Right atrium auricular region (tissue), 2 donors: ENCODE measurements at regions not wholly inside any gene's neighbourhood (a gene's known extent, or its start where the extent isn't known, plus 50 kb on each side); places are given as distances from the start of the nearest gene placed in this dataset.

ENCODE experiments used
- DNase-seq: peaks from one replicate; pipeline ENCODE4 v3.0.0-alpha.2; 2019; ENCODE audit warnings: low spot score
- H3K27ac ChIP-seq, 2 donors: fragments of 200-600 bp; sonication (generic); 1 replicate in 1 of 2; 2 replicates in 1 of 2; pipeline ENCODE4 v1.5.1; 2016 to 2019
- H3K27me3 ChIP-seq, 2 donors: fragments of 200-600 bp; sonication (generic); one replicate each; pipeline versions ENCODE4 v1.5.1 to v1.6.0; 2017 to 2019
- H3K36me3 ChIP-seq: fragments of 200-600 bp; sonication (generic); one replicate; pipeline ENCODE4 v1.5.1; 2016
- H3K4me1 ChIP-seq, 2 donors: fragments of 200-600 bp; sonication (generic); one replicate each; pipeline versions ENCODE4 v1.5.1 to v1.6.0; 2017 to 2019
- H3K4me3 ChIP-seq, 2 donors: fragments of 200-600 bp; sonication (generic); 1 replicate in 1 of 2; 2 replicates in 1 of 2; pipeline ENCODE4 v1.5.1; 2017 to 2019; ENCODE audit warnings: mild to moderate bottlenecking in 1 of 2, moderate library complexity in 1 of 2
- H3K9me3 ChIP-seq, 2 donors: fragments of 200-600 bp; sonication (generic); one replicate each; pipeline ENCODE4 v1.5.1; 2019
- TF ChIP-seq, protein P1 (sequence below), 2 donors: fragments of 200-600 bp; sonication (generic); IDR thresholded peaks; one replicate each; pipeline ENCODE4 v1.5.1; 2019; ENCODE audit warnings: antibody characterized with exemption in 2 of 2

DNA sequence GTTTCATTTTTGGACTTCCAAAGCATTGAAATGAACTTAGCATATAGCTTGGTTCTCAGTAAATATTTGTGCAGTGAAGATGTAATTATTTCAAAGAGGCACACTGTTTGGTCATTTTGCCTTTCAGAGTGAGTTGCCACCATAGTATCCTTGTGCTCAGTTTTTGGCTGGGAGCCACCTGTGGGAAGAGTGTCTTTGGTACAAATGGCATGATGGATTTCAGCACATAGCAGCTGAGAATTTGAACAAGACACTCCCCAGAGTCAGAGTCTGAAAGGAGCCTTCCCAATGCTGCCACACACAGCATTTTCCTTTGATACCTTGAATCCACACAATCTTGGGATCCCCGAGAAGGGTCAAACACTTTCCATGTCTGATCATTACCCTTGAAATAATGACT lies 897.2 kb upstream of the ARPP21 start:
- TF ChIP-seq, protein P1, sequence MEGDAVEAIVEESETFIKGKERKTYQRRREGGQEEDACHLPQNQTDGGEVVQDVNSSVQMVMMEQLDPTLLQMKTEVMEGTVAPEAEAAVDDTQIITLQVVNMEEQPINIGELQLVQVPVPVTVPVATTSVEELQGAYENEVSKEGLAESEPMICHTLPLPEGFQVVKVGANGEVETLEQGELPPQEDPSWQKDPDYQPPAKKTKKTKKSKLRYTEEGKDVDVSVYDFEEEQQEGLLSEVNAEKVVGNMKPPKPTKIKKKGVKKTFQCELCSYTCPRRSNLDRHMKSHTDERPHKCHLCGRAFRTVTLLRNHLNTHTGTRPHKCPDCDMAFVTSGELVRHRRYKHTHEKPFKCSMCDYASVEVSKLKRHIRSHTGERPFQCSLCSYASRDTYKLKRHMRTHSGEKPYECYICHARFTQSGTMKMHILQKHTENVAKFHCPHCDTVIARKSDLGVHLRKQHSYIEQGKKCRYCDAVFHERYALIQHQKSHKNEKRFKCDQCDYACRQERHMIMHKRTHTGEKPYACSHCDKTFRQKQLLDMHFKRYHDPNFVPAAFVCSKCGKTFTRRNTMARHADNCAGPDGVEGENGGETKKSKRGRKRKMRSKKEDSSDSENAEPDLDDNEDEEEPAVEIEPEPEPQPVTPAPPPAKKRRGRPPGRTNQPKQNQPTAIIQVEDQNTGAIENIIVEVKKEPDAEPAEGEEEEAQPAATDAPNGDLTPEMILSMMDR (IDR thresholded peaks at IDR 0.05), result no peak
- peaks cover 0 to 5% of the 10 kb centered on the region in 2 donors for H3K9me3 ChIP-seq
- no peaks in the 10 kb centered on the region for H3K27me3 ChIP-seq
- no peaks in the 10 kb centered on the region for H3K4me1 ChIP-seq
- H3K27ac ChIP-seq, result no peak overlapping the region
- H3K4me3 ChIP-seq, result no peak overlapping the region
- H3K36me3 ChIP-seq, result no peaks in the 10 kb centered on the region
- no peak for DNase-seq

DNA sequence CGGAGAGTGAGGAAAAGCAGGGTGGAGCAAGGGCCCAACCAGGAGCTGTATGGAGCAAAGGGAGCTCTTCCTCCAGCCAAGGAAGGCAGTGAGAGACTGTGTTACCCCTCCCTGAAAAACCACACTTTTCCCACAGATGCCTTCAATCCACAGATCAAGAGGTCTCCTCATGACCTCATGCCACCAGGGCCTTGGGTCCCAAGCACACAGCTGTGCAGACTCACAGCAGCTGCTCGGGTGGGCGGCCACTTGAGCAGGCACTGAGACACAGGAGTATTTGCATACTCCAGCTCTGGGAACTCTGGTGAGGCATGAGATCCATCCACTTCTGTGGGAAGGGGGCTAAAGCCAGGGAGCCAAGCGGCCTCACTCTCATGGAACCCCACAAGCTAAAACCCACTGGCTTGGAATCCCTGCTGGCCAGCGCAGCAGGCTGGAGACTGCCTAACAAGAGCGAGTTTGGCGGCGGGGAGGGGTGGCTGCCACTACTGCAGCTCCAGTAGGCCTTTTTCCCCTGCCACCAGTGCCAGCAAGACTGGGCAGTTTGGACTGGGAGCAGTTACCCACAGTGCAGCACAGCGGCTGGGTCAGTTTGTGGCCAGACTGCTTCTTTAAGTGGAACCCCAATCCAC lies 880.6 kb upstream of the ARPP21 start:
- Histone ChIP-seq H3K9me3 (no peaks in the 10 kb centered on the region), H3K27ac (no peak overlapping the region), H3K4me3 (no peak overlapping the region), H3K36me3 (no peaks in the 10 kb centered on the region), H3K27me3 (no peaks in the 10 kb centered on the region), H3K4me1 (no peaks in the 10 kb centered on the region)
- DNase-seq, result no peak
- TF ChIP-seq, protein P1 (IDR thresholded peaks at IDR 0.05), result no peak

DNA sequence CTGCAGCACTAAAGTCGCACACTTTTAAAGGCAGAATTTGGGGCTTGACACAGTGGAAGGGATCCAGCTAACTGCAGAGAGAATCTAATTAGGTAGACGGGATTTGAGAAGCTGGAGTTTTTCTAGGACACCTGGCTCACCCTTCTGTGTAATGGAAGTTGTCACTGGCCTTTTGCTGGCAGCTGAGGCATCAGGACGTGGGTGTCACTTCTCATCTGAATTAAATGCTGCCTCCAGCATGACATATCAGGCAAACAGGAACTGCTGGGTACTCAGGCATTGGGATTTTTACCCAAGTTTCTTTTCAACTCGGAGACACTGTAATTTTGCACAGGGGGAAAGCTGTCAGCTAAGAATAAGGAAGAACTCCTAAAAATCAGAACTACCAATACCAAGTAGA lies 861.9 kb upstream of the ARPP21 start:
- Histone ChIP-seq H3K9me3 (no peaks in the 10 kb centered on the region), H3K4me3 (no peak overlapping the region), H3K4me1 (no peaks in the 10 kb centered on the region), H3K27me3 (no peaks in the 10 kb centered on the region), H3K36me3 (no peaks in the 10 kb centered on the region), H3K27ac (no peak overlapping the region)
- DNase-seq, result no peak
- TF ChIP-seq, protein P1 (IDR thresholded peaks at IDR 0.05), result no peak

DNA sequence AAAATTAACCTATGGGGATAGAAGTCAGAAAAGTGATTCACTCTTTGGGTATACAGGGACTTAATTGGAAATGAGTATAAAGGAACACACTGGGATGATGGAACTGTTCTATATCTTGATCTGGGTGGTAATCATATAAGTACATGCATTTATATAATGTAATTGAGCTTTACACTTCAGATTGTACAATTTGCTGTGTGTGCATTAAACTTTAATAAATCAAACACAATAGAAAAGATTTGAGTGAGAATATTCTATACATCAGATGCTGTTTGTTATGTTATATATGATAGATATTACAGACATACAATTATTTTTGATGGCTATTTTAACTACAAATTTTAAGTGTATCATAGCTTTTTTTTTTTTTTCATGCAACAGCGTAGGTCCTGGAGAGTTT lies 860.2 kb upstream of the ARPP21 start:
- Histone ChIP-seq H3K9me3 (no peaks in the 10 kb centered on the region), H3K27ac (no peak overlapping the region), H3K4me1 (no peaks in the 10 kb centered on the region), H3K36me3 (no peaks in the 10 kb centered on the region), H3K4me3 (no peak overlapping the region), H3K27me3 (no peaks in the 10 kb centered on the region)
- no peak for DNase-seq
- TF ChIP-seq, protein P1 (IDR thresholded peaks at IDR 0.05), result no peak

DNA sequence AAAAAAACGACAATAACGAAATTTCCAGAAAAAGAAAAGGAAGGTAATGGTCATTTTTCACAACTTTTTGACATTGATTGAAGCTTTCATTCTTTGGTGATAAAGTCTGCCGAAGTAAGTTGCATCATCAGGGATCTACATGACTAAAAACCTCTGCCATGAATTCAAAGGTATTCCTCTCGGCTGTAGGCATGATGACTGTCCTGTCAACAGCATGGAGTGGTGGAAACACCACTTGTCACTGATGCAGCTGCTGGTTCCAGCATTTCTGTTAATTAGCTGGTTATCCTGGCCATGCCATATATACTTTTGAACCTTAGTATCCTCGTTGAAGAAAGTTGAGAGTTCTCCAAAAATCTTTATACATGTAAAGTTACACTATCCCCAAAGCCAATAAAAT lies 859.0 kb upstream of the ARPP21 start:
- no peak for DNase-seq
- Histone ChIP-seq H3K27me3 (no peaks in the 10 kb centered on the region), H3K4me3 (no peak overlapping the region), H3K9me3 (no peaks in the 10 kb centered on the region), H3K4me1 (no peaks in the 10 kb centered on the region), H3K27ac (peak overlapping the region in 1 of 2 donors; percentile 31), H3K36me3 (no peaks in the 10 kb centered on the region)
- TF ChIP-seq, protein P1 (IDR thresholded peaks at IDR 0.05), result no peak

DNA sequence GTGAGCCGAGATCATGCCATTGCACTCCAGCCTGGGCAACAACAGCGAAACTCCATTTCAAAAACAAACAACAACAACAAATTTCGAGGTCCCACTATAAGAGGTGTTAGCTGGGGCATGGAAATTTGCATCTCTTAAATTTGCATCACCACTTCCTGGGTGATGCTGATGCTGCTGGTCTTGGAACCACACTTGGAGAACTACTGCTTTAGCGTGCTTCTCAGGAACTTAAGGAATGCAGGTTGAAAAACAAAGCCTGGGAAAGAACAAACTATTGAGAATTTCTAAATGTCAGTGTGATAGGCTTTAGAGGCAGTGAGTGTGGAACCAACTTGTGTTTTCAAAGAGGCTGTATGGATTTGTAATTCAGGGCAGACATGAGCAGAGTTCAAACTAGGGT lies 858.4 kb upstream of the ARPP21 start:
- Histone ChIP-seq H3K9me3 (no peaks in the 10 kb centered on the region), H3K27me3 (no peaks in the 10 kb centered on the region), H3K27ac (no peak overlapping the region), H3K4me3 (no peak overlapping the region), H3K36me3 (no peaks in the 10 kb centered on the region), H3K4me1 (no peaks in the 10 kb centered on the region)
- DNase-seq, result no peak
- TF ChIP-seq, protein P1 (IDR thresholded peaks at IDR 0.05), result no peak
